Heart left ventricle (tissue), 16 donors: ENCODE measurements at regions not wholly inside any gene's neighbourhood (a gene's known extent, or its start where the extent isn't known, plus 50 kb on each side); places are given as distances from the start of the nearest gene placed in this dataset.

Experiments
- ATAC-seq, 4 donors: fragments of 200-7000 bp; cut with Tn5 transposase; one replicate each; pipeline ENCODE4 v1.9.1; 2020 to 2022; ENCODE audit warnings: moderate library complexity in 4 of 4, mild to moderate bottlenecking in 3 of 4, moderate number of reproducible peaks in 1 of 4
- DNase-seq, 5 donors: peaks; one replicate each; pipeline ENCODE4 v3.0.0-alpha.2; 2020
- H3K27ac ChIP-seq, 12 donors: fragments of 200-600 bp; sonication (generic) in 4 of 12; one replicate each; pipeline versions ENCODE4 v1.5.0 to v1.8.0; 2016 to 2022; ENCODE audit warnings: mild to moderate bottlenecking in 2 of 12
- H3K27me3 ChIP-seq, 9 donors: fragments of 200-600 bp; sonication (generic) in 2 of 9; one replicate each; pipeline versions ENCODE4 v1.5.1 to v1.8.0; 2016 to 2022; ENCODE audit warnings: mild to moderate bottlenecking in 3 of 9
- H3K36me3 ChIP-seq, 9 donors: fragments of 200-600 bp; sonication (generic) in 2 of 9; one replicate each; pipeline versions ENCODE4 v1.5.0 to v1.8.0; 2018 to 2022; ENCODE audit warnings: mild to moderate bottlenecking in 2 of 9
- H3K4me1 ChIP-seq, 12 donors: fragments of 200-600 bp; sonication (generic) in 4 of 12; one replicate each; pipeline versions ENCODE4 v1.5.0 to v1.8.0; 2016 to 2022; ENCODE audit warnings: mild to moderate bottlenecking in 3 of 12
- H3K4me3 ChIP-seq, 12 donors: fragments of 200-600 bp; sonication (generic) in 4 of 12; one replicate each; pipeline versions ENCODE4 v1.5.0 to v1.8.0; 2017 to 2022; ENCODE audit warnings: mild to moderate bottlenecking in 9 of 12, moderate library complexity in 4 of 12
- H3K9me3 ChIP-seq, 12 donors: fragments of 200-600 bp; sonication (generic) in 4 of 12; one replicate each; pipeline versions ENCODE4 v1.5.0 to v1.8.0; 2016 to 2022; ENCODE audit warnings: mild to moderate bottlenecking in 1 of 12
- CTCF ChIP-seq, 12 donors: fragments of 200-600 bp; sonication (generic) in 4 of 12; IDR thresholded peaks; one replicate each; pipeline versions ENCODE4 v1.5.0 to v1.8.0; 2018 to 2022; ENCODE audit warnings: antibody characterized with exemption in 12 of 12, mild to moderate bottlenecking in 5 of 12
- POLR2A ChIP-seq, 2 donors: fragments of 450-650 bp; IDR thresholded peaks; one replicate each; pipeline ENCODE4 v1.6.1; 2017; ENCODE audit warnings: antibody characterized with exemption in 2 of 2, mild to moderate bottlenecking in 2 of 2, moderate library complexity in 2 of 2
- WGBS, 4 donors: extraction: QIAGEN DNeasy Blood & Tissue Kit in 2 of 4; methylation state at CpG; one replicate each; pipeline versions ENCODE4 v1.1.5 to v1.1.7; 2013 to 2018; 5-methylcytosine and 5-hydroxymethylcytosine counted together
- intact Hi-C, 10 donors: fragments of 100-400 bp; cut with DNase I; formaldehyde crosslinking; loops; one replicate each; pipeline versions ENCODE4 v1.11.1 to v1.14.2; 2022
- donor health status: ischemic (EF 13 %, LVEDD 7.1; RV severe dilation, severe dysfunction).
- donor health status: healthy with polysubstance abuse.
- donor health status: DM: no; HTN: yes; CAD: no.
- donor health status: DM: no; HTN: no; CAD: no.
- donor health status: ischemic (EF 25% LVEDD 6.9; RV normal size, moderate dysfunction).
- donor health status: ischemic (EF 25% LVEDD 5.7; RV mildly dilated, moderate dysfunction).
- donor health status: healthy.
- donor health status: DM: yes; HTN: yes; CAD: no.
- donor health status: ischemic (EF 35%, LVEDD 5.7; RV mildly dilated, moderate dysfunction).
- donor health status: nonischemic (EF 11% LVEDD 7.7; RV severe dilation, severe dysfunction).
- donor health status: DM: yes; HTN: yes; CAD: no.
- donor health status: PGD.
- donor health status: ischemic (EF 29% LVEDD 5.4; RV normal size, mild dysfunction).
- donor health status: nonischemic (EF 23%, LVEDD 6.1; RV moderate dilation, normal function).

GRCh38 chr10:93254180-93254853, 180.6 kb downstream of the CYP26A1 start:
- WGBS, 4 donors: 78 to 83% (median 81%) methylated on average over 2 of the region's 2 CpGs
- Histone ChIP-seq H3K9me3 (no peaks in the 10 kb centered on the region), H3K4me1 (no peaks in the 10 kb centered on the region), H3K4me3 (no peak overlapping the region), H3K27me3 (peaks cover 0 to 7% (median 0%) of the 10 kb centered on the region in 9 donors), H3K27ac (no peak overlapping the region), H3K36me3 (no peaks in the 10 kb centered on the region)
- DNase-seq (no peak), ATAC-seq (no peak)
- TF ChIP-seq POLR2A (IDR thresholded peaks at IDR 0.05) (no peak), CTCF (IDR thresholded peaks at IDR 0.05) (no peak)
- intact Hi-C loops: no loop called here

DNA sequence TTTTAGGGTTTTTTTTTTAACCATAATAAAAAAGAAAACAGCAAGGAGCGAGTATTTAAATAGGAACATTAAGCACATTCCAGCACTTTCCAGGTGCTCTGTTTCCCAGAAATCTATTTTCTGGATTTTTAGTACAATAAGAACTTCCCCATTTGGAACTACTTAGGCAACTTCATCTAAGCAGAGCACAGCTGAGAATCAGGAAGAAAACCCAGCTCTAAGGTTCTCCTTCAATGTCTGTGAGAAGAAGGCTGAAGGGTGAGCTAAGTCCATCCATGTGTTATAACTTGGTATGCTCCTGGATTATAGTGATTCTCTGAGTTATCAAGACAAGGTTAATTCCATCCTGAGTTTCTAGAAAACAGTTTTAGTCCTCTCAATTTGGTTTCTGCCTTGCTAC, 181.9 kb downstream of the CYP26A1 start:
- no peak overlapping the region for H3K27ac ChIP-seq
- 88 to 93% (median 90%) methylated on average over 1 of the region's 1 CpG for WGBS, 4 donors
- ATAC-seq (no peak), DNase-seq (no peak)
- H3K9me3 ChIP-seq: no peaks in the 10 kb centered on the region
- H3K4me1 ChIP-seq: no peaks in the 10 kb centered on the region
- H3K27me3 ChIP-seq: no peaks in the 10 kb centered on the region
- intact Hi-C loops: no loop called here
- H3K4me3 ChIP-seq: no peak overlapping the region
- no peak for TF ChIP-seq POLR2A (IDR thresholded peaks at IDR 0.05)
- TF ChIP-seq CTCF (IDR thresholded peaks at IDR 0.05): no peak
- no peaks in the 10 kb centered on the region for H3K36me3 ChIP-seq
